WTC11 (cell line): ENCODE measurements at regions not wholly inside any gene's neighbourhood (a gene's known extent, or its start where the extent isn't known, plus 50 kb on each side); places are given as distances from the start of the nearest gene placed in this dataset.

Source experiments
- TP53 ChIP-seq: sonication (generic); formaldehyde crosslinking; IDR thresholded peaks from 2 replicates; pipeline ENCODE4 v1.8.1; 2023; ENCODE audit warnings: mild to moderate bottlenecking, missing genetic modification reagents
- ZNF416 ChIP-seq: fragments of 250-450 bp; sonication (Bioruptor Pico); IDR thresholded peaks from 2 replicates; pipeline ENCODE4 v1.9.0; 2021; ENCODE audit warnings: mild to moderate bottlenecking, inconsistent platforms
- TF ChIP-seq, protein P1 (sequence below): fragments of 200-600 bp; IDR thresholded peaks from 2 replicates; pipeline ENCODE4 v1.8.0; 2022; ENCODE audit warnings: antibody characterized with exemption
- TF ChIP-seq, protein P2 (sequence below): sonication (generic); formaldehyde crosslinking; IDR thresholded peaks from 2 replicates; pipeline ENCODE4 v1.8.0; 2023; ENCODE audit warnings: missing genetic modification reagents, mild to moderate bottlenecking, borderline replicate concordance

DNA sequence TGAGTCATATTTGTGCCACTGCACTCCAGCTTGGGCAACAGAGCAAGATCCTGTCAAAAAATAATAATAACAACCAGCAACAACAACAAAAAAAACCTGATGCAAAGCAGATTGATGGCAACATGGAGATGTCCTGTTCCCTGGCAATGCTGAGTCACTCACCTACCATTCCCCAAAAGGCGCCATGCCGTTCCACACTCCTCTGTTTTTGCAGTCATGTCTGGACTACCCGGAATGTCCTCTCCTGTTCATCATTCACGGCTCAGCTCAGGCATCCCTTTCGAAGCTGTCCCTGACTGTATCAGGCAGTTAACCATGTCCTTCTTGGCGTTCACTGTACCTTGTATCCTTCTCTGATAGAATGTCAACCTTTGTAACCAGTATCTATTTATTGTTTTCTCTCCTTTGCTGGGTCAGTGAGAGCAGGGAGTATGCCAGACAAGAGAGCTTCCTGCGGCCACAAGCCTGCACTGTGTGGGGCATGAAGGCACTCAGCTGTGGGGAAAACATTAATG lies 147.7 kb downstream of the ABCC12 start:
- TF ChIP-seq ZNF416 (CRISPR knock-in tag) = no peak
- TF ChIP-seq, protein P1, sequence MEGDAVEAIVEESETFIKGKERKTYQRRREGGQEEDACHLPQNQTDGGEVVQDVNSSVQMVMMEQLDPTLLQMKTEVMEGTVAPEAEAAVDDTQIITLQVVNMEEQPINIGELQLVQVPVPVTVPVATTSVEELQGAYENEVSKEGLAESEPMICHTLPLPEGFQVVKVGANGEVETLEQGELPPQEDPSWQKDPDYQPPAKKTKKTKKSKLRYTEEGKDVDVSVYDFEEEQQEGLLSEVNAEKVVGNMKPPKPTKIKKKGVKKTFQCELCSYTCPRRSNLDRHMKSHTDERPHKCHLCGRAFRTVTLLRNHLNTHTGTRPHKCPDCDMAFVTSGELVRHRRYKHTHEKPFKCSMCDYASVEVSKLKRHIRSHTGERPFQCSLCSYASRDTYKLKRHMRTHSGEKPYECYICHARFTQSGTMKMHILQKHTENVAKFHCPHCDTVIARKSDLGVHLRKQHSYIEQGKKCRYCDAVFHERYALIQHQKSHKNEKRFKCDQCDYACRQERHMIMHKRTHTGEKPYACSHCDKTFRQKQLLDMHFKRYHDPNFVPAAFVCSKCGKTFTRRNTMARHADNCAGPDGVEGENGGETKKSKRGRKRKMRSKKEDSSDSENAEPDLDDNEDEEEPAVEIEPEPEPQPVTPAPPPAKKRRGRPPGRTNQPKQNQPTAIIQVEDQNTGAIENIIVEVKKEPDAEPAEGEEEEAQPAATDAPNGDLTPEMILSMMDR = no peak
- no peak for TF ChIP-seq TP53 (CRISPR knock-in tag)
- TF ChIP-seq, protein P2, sequence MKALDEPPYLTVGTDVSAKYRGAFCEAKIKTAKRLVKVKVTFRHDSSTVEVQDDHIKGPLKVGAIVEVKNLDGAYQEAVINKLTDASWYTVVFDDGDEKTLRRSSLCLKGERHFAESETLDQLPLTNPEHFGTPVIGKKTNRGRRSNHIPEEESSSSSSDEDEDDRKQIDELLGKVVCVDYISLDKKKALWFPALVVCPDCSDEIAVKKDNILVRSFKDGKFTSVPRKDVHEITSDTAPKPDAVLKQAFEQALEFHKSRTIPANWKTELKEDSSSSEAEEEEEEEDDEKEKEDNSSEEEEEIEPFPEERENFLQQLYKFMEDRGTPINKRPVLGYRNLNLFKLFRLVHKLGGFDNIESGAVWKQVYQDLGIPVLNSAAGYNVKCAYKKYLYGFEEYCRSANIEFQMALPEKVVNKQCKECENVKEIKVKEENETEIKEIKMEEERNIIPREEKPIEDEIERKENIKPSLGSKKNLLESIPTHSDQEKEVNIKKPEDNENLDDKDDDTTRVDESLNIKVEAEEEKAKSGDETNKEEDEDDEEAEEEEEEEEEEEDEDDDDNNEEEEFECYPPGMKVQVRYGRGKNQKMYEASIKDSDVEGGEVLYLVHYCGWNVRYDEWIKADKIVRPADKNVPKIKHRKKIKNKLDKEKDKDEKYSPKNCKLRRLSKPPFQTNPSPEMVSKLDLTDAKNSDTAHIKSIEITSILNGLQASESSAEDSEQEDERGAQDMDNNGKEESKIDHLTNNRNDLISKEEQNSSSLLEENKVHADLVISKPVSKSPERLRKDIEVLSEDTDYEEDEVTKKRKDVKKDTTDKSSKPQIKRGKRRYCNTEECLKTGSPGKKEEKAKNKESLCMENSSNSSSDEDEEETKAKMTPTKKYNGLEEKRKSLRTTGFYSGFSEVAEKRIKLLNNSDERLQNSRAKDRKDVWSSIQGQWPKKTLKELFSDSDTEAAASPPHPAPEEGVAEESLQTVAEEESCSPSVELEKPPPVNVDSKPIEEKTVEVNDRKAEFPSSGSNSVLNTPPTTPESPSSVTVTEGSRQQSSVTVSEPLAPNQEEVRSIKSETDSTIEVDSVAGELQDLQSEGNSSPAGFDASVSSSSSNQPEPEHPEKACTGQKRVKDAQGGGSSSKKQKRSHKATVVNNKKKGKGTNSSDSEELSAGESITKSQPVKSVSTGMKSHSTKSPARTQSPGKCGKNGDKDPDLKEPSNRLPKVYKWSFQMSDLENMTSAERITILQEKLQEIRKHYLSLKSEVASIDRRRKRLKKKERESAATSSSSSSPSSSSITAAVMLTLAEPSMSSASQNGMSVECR (CRISPR knock-in tag) = no peak
